ENCODE measurements at regions not wholly inside any gene's neighbourhood (a gene's known extent, or its start where the extent isn't known, plus 50 kb on each side); places are given as distances from the start of the nearest gene placed in this dataset.
"Not testable (repeated sequence)": the region's sequence is repeated elsewhere in the genome, so short reads cannot be mapped to it uniquely, and the experiment has no call there.

DNA sequence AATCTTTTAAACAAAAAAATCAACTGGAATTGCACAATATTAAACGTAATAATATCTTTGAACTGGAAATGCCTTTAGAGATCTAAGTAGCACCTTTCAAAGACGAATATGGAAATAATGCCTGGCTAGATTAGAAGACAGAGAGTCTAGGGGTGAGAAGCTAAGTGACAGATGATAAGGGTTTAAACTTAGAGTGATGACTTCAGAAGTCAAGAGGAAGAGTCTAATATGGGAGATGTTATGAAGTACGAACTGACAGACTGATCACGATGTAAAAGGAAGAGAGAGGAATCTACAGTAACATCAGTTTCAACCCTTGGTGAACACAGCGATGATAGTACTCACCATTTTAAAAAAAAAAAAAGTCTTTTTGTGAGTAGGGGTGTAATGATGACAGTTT lies 57.9 kb downstream of the HINT1 start:
- in situ Hi-C loops (cut with HindIII; ENCODE audit: low sequenced_read_pairs), result no loop called here
- TF ChIP-seq, protein P1, sequence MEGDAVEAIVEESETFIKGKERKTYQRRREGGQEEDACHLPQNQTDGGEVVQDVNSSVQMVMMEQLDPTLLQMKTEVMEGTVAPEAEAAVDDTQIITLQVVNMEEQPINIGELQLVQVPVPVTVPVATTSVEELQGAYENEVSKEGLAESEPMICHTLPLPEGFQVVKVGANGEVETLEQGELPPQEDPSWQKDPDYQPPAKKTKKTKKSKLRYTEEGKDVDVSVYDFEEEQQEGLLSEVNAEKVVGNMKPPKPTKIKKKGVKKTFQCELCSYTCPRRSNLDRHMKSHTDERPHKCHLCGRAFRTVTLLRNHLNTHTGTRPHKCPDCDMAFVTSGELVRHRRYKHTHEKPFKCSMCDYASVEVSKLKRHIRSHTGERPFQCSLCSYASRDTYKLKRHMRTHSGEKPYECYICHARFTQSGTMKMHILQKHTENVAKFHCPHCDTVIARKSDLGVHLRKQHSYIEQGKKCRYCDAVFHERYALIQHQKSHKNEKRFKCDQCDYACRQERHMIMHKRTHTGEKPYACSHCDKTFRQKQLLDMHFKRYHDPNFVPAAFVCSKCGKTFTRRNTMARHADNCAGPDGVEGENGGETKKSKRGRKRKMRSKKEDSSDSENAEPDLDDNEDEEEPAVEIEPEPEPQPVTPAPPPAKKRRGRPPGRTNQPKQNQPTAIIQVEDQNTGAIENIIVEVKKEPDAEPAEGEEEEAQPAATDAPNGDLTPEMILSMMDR (IDR thresholded peaks at IDR 0.05; ENCODE audit: low read depth, low read length, missing control alignments), result no peak
- DNase-seq (ENCODE audit: low read depth), result no peak
- H3K4me3 ChIP-seq (ENCODE audit: low read depth, low read length), result no peak overlapping the region

DNA sequence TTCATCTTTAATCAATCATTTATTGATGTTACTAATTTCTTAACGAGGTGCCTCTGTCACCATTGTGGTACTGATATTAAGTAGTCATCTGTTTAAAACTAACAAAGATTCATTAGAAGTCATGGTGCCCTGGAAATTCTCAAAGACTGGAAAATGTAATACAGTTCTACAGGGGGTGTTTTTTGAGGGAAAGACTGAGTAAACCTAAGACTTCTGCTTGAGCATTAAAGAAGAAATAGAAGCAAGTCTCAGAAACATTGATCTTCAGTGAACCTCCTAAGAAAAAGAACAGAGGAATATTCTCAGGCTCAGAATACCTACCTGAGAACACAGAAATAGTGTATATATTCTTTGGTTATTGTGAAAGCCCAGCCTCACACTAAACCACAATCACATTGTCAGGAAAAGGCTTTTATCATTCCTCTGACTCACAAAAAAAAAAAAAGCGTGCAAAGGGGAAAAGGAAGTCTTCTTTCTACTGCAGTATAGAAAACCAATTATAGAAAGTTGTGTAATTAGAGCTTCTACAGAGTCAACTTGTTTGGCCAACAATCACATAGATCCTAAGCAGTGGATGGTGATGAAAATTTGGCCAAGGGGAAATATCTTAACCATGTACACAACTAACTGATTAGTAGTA lies 60.8 kb downstream of the HINT1 start:
- TF ChIP-seq, protein P1 (IDR thresholded peaks at IDR 0.05; ENCODE audit: low read depth, low read length, missing control alignments), result no peak
- in situ Hi-C loops (cut with HindIII; ENCODE audit: low sequenced_read_pairs), result no loop called here
- no peak overlapping the region for H3K4me3 ChIP-seq (ENCODE audit: low read depth, low read length)
- DNase-seq (ENCODE audit: low read depth), result no peak

GRCh38 chr5:131096774-131097710 lies 68.0 kb downstream of the HINT1 start:
- in situ Hi-C loops (cut with HindIII; ENCODE audit: low sequenced_read_pairs), result no loop called here
- no peak overlapping the region for H3K4me3 ChIP-seq (ENCODE audit: low read depth, low read length)
- TF ChIP-seq, protein P1 (IDR thresholded peaks at IDR 0.05; ENCODE audit: low read depth, low read length, missing control alignments), result no peak
- no peak for DNase-seq (ENCODE audit: low read depth)

GRCh38 chr5:131095561-131095960 lies 69.5 kb downstream of the HINT1 start:
- in situ Hi-C loops (cut with HindIII; ENCODE audit: low sequenced_read_pairs); DNase-seq (ENCODE audit: low read depth); H3K4me3 ChIP-seq (ENCODE audit: low read depth, low read length): not testable (repeated sequence)

- TF ChIP-seq, protein P1 (IDR thresholded peaks at IDR 0.05; ENCODE audit: low read depth, low read length, missing control alignments), result no peak
- H3K4me3 ChIP-seq (ENCODE audit: low read depth, low read length), result no peak overlapping the region
- DNase-seq (ENCODE audit: low read depth), result no peak
- in situ Hi-C loops (cut with HindIII; ENCODE audit: low sequenced_read_pairs), result no loop called here
Observed at GRCh38 chr5:131084436-131084835, 80.6 kb downstream of the HINT1 start.

DNA sequence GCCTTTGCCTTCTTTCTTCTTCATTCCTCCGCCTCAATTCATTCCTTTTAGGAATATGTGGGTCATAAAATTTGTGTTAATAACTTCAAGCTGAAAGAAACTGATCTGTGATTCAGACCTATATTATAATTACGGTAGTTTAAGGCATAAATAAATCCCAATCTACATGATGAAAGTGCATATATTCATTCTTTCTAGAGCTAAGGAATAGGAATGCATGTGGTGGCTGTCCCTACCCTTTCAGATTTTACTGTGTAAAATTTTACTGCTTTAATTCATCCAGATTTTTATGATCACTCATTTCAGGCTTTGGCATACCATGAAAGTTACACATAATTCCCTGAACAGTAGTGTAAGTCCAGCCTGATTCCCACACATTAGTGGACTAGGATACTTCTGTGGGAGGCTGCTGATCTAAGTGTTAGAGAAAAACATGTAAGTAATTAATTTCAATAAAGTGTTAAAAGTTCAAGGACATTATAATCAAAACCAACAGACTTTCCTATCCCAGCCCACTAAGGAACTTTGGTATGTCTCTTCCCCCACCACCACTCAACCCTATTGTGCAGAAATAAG lies 83.1 kb downstream of the HINT1 start:
- H3K4me3 ChIP-seq (ENCODE audit: low read depth, low read length), result no peak overlapping the region
- in situ Hi-C loops (cut with HindIII; ENCODE audit: low sequenced_read_pairs), result no loop called here
- no peak for DNase-seq (ENCODE audit: low read depth)
- TF ChIP-seq, protein P1 (IDR thresholded peaks at IDR 0.05; ENCODE audit: low read depth, low read length, missing control alignments), result no peak
